HG02981 (cell line): ENCODE measurements at regions not wholly inside any gene's neighbourhood (a gene's known extent, or its start where the extent isn't known, plus 50 kb on each side); places are given as distances from the start of the nearest gene placed in this dataset.

Source experiments
- ATAC-seq: cut with Tn5 transposase; IDR thresholded peaks from one replicate; pipeline ENCODE4 v1.9.1; 2021; ENCODE audit warnings: mild to moderate bottlenecking, moderate library complexity; ENCODE audit not compliant: unreplicated experiment

- ATAC-seq = no peak
Observed at GRCh38 chr20:22004946-22005345, 299.5 kb downstream of the PAX1 start.

DNA sequence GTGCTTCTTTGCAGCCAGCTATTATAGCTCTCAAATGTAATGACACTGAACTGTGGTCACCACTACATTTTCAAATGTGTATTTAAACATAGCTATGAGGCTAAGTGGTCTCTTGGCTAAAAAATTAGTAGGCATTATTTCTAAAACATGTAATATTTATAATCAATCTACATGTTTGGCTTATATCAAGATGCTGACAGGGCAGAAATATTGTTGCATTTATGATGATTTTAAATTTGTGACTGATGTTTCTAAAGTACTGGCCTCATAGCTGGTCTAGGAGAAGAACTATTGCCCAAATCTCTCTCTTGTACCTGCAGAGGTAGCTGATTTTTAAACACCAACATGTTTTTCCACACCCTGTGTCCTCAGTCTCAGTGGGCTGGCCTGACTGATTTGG, 298.2 kb downstream of the PAX1 start:
- ATAC-seq = no peak

GRCh38 chr20:22001886-22002285, 296.4 kb downstream of the PAX1 start:
- no peak for ATAC-seq

DNA sequence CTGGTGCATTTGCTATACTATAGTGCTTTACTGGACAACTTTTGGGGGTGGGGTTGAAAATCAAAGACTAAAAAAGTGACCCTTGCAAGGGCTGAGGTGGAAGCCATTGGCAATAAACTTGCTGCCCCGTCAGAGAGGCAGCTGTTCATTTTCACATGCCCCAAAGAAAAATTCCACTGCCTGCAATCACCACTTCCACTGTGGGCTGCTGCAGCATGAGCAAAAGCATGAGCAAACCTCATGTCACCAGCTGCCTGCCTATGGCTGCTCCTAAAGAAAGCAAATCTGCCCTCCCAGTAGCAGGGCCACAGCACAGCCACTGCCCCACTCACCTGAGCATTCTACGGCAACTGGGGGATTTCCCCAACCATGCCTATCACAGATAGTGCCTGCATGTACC, 290.0 kb downstream of the PAX1 start:
- no peak for ATAC-seq

- ATAC-seq = no peak
Observed at GRCh38 chr20:21994203-21994602, 288.7 kb downstream of the PAX1 start.

- ATAC-seq = no peak
Observed at GRCh38 chr20:21982559-21982958, 277.1 kb downstream of the PAX1 start.

DNA sequence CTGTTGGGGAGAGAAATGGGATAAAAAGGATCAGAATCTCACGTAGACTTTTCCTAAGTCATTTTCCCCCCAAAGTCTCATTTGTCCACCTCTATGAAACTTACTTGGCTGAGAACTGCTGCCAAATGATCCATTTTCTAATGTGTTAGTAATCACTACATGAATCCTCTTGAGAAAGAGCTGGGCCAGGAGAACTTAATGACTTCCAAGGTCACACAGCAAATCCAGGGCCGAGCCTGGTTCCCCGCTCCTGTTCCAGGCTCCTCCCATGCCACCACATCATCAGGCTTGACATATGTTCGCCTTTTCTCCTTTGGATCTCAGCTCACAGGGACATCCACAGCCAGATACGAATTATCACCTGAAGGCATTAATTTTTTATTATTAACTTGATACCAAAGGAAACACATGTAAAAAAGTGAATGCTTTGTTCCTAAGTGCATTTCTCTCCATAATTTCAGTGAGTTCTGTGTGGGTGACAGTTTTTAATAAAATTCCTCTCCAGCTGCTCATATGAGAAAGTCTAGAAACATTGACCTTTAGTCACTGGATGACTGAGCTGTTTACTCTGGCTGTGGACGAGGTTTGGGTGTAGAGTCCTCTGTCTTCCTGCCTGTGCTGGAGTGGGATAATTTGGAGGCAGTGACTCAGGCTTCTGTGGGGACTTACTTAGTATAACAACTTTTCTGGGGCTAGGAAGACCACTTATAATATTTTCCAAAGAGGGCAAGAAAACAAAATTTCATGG, 276.3 kb downstream of the PAX1 start:
- no peak for ATAC-seq

- ATAC-seq = no peak
Observed at GRCh38 chr20:21981179-21981578, 275.7 kb downstream of the PAX1 start.

DNA sequence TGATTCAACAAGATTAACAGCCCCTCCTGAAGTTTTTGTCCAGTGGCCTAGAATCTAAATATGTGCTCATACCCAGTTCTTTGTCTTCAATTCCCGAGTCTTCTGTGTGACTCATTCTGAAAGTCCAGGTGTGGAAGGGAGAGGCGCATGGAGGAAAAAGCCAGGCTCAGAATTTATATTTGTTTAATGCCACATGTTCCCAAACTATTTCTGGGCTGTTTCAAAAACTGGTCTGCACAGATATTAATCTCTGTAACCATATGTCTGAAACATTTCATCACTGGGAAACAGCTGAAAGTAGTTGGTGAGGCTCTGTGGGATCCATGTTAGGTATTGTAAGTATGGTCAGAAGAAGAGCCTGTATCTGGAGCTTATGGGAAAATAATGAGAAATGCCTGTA, 266.0 kb downstream of the PAX1 start:
- no peak for ATAC-seq

DNA sequence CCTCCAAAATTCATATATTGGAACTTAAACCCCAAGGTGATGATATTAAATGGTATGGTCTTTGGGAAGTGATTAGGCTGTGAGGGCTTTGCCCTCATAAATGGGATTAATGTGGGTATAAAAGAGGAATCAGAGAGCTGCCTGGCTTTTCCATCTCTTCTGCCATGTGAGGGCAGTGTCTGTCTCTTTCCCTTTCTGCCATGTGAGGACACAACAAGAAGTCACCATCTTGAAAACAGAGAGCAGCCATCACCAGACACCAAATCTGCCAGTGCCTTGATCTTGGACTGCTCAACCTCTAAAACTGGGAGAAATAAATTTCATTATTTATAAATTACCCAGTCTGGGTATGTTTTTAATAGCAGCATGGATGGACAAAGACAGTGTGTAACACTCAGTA, 263.0 kb downstream of the PAX1 start:
- ATAC-seq = no peak

DNA sequence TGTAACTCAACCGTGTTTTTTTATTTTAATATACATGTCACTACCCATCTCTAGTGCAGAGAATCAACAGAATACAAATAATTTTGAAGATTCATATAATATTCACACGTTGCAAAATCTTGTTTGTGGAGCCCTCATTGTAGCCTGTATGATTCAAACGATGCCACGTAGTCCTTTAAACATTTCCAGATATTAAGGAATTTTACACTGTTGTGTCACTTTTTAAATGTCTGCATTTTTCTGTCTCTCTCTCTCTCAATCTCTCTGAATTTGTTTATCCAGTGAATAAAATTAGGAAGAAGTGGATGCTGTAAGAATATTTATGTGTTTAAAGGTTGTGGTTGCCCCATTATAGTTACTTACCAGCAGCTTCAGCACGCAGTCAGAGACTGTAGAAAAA, 262.0 kb downstream of the PAX1 start:
- ATAC-seq = no peak

- ATAC-seq = no peak
Observed at GRCh38 chr20:21956591-21956990, 251.1 kb downstream of the PAX1 start.

DNA sequence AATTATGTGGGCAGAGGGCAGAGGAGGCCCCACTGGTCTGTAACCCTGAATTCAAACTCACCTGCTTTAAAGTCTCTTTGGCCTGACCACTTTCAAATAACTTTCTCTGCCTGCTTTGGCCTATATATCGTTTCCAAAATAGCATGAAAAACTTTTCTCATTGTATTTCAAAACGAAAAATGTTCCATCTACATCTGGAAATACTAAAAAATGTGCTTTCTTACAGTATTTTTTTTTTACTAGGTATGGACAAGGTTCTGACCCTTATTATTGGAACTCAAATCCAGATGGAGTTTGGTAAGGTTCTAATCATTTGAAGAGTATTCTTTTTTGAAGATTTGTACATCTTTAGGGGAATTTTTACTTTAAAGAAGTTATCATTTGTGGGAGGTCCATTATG, 241.9 kb downstream of the PAX1 start:
- no peak for ATAC-seq

GRCh38 chr20:21944227-21944626, 238.8 kb downstream of the PAX1 start:
- no peak for ATAC-seq

GRCh38 chr20:21941941-21942805, 236.7 kb downstream of the PAX1 start:
- no peak for ATAC-seq

GRCh38 chr20:21936720-21937380, 231.4 kb downstream of the PAX1 start:
- no peak for ATAC-seq

GRCh38 chr20:21936261-21936660, 230.8 kb downstream of the PAX1 start:
- no peak for ATAC-seq

DNA sequence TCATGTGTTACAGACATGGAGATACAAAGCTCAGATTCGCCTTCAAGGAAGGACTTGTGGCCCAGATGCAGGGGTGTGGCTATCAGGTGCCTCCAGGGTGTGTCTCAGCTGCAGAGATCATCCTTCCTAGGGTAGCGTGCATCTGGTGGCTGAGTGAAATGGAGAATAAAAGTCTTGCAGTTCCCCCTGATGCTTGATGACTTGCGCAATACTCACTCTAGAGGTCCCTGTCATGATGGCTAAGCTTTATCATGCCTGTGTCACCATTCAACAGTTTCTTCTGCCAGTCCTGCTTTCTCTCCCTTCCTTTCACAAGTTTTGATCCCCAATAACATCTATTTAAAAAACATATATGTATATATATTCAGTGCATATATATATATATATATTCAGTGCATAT, 228.1 kb downstream of the PAX1 start:
- no peak for ATAC-seq

DNA sequence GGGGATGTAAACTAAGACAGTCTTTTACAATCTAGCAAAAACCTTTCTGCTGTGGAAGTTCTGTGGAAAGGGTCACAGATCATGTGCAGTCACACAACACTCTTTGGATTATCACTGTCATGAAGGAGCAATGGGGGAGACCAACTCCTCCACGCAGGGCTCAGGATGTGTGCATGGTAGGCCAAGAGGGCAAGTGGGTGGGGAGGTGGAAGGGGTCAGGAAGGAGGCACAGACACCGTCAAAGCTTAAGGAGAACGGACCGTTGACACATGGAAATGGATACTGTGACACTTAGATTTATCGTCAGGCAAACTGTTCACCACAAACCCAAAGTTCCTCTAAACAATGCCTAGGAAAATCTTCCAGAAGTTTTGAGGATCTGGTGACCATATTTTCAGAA, 215.8 kb downstream of the PAX1 start:
- ATAC-seq = no peak

DNA sequence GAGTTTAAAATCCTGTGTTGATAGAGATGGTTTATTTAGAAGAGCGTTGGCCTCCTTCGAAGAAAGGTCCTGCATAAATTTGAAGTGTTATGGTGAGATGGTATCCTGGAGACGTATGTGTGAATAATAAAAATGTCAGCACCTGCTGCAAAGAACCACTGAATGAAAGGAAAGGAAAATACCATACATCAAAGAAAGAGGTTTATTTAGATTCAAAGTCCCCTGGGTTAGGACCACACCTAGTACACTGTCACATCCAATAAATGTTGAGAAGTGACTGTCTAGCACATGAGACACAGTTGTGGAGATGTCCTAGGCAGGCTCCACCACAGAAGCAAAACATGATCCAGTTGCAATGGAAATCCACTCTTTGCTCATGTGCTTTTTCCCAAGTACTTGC, 214.7 kb downstream of the PAX1 start:
- no peak for ATAC-seq

- ATAC-seq = no peak
Observed at GRCh38 chr20:21918398-21918797, 212.9 kb downstream of the PAX1 start.

GRCh38 chr20:21902391-21902790, 196.9 kb downstream of the PAX1 start:
- ATAC-seq = no peak
